ENCODE measurements at regions not wholly inside any gene's neighbourhood (a gene's known extent, or its start where the extent isn't known, plus 50 kb on each side); places are given as distances from the start of the nearest gene placed in this dataset.

GRCh38 chr12:77407931-77408330, 342.6 kb upstream of the E2F7 start:
- DNase-seq, result no peak

- DNase-seq, result no peak
Observed at GRCh38 chr12:77406219-77406905, 341.0 kb upstream of the E2F7 start.

- no peak for DNase-seq
Observed at GRCh38 chr12:77402716-77403115, 337.3 kb upstream of the E2F7 start.

- DNase-seq, result no peak
Observed at GRCh38 chr12:77401770-77402081, 336.4 kb upstream of the E2F7 start.

GRCh38 chr12:77401064-77401769, 335.8 kb upstream of the E2F7 start:
- no peak for DNase-seq

- peak in 5 of 56 donors; percentile 3 to 13 (median 5) for DNase-seq
Observed at GRCh38 chr12:77392467-77393088, 327.2 kb upstream of the E2F7 start.

- no peak for DNase-seq
Observed at GRCh38 chr12:77388445-77389265, 323.3 kb upstream of the E2F7 start.

- no peak for DNase-seq
Observed at GRCh38 chr12:77387671-77388070, 322.3 kb upstream of the E2F7 start.

- DNase-seq, result no peak
Observed at GRCh38 chr12:77387214-77387613, 321.8 kb upstream of the E2F7 start.

GRCh38 chr12:77384941-77385340, 319.6 kb upstream of the E2F7 start:
- no peak for DNase-seq

- DNase-seq, result no peak
Observed at GRCh38 chr12:77382096-77382742, 316.9 kb upstream of the E2F7 start.

- DNase-seq, result no peak
Observed at GRCh38 chr12:77377622-77378021, 312.3 kb upstream of the E2F7 start.

GRCh38 chr12:77377116-77377515, 311.7 kb upstream of the E2F7 start:
- DNase-seq, result no peak

GRCh38 chr12:77374673-77375072, 309.3 kb upstream of the E2F7 start:
- DNase-seq, result no peak

- no peak for DNase-seq
Observed at GRCh38 chr12:77372494-77372893, 307.1 kb upstream of the E2F7 start.

- DNase-seq, result no peak
Observed at GRCh38 chr12:77372026-77372425, 306.7 kb upstream of the E2F7 start.

GRCh38 chr12:77368379-77368778, 303.0 kb upstream of the E2F7 start:
- no peak for DNase-seq

GRCh38 chr12:77366616-77367015, 301.2 kb upstream of the E2F7 start:
- DNase-seq, result no peak

- no peak for DNase-seq
Observed at GRCh38 chr12:77364400-77364799, 299.0 kb upstream of the E2F7 start.

GRCh38 chr12:77362509-77363210, 297.3 kb upstream of the E2F7 start:
- no peak for DNase-seq

GRCh38 chr12:77357655-77358054, 292.3 kb upstream of the E2F7 start:
- no peak for DNase-seq

All from nucleus accumbens (tissue), 56 donors.